ENCODE measurements at regions not wholly inside any gene's neighbourhood (a gene's known extent, or its start where the extent isn't known, plus 50 kb on each side); places are given as distances from the start of the nearest gene placed in this dataset.

DNA sequence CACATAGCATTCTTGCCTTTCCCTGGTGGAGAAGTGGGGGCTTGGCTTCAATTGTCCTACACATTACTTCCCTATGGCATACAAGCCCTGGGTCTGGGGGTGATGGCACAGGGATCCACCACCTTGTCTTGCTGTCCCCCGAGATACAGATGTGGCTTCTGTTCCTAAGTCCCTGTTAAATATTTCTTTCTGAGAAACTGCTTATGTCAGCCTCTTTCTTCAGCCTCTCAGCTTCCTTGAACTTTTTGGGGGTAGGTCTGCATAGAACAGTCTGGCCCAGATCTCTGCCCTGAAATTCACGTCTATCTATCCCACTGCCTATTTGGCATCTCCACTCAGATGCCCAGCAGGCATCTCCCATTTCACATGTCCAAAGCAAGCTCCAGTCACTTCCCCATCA lies 177.4 kb downstream of the SCP2D1 start:
- no peaks in the 10 kb centered on the region for H3K9me3 ChIP-seq (ENCODE audit: severe bottlenecking)
- no peak for DNase-seq
- TF ChIP-seq, protein P1, sequence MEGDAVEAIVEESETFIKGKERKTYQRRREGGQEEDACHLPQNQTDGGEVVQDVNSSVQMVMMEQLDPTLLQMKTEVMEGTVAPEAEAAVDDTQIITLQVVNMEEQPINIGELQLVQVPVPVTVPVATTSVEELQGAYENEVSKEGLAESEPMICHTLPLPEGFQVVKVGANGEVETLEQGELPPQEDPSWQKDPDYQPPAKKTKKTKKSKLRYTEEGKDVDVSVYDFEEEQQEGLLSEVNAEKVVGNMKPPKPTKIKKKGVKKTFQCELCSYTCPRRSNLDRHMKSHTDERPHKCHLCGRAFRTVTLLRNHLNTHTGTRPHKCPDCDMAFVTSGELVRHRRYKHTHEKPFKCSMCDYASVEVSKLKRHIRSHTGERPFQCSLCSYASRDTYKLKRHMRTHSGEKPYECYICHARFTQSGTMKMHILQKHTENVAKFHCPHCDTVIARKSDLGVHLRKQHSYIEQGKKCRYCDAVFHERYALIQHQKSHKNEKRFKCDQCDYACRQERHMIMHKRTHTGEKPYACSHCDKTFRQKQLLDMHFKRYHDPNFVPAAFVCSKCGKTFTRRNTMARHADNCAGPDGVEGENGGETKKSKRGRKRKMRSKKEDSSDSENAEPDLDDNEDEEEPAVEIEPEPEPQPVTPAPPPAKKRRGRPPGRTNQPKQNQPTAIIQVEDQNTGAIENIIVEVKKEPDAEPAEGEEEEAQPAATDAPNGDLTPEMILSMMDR (IDR thresholded peaks at IDR 0.05; ENCODE audit: low read depth, low read length): no peak
- H3K36me3 ChIP-seq: no peaks in the 10 kb centered on the region
- H3K27ac ChIP-seq: no peak overlapping the region
- H3K4me3 ChIP-seq (ENCODE audit: low read depth, low read length): no peak overlapping the region
- H3K27me3 ChIP-seq (ENCODE audit: insufficient read depth, low read depth, severe bottlenecking): peaks cover 45% of the 10 kb centered on the region

DNA sequence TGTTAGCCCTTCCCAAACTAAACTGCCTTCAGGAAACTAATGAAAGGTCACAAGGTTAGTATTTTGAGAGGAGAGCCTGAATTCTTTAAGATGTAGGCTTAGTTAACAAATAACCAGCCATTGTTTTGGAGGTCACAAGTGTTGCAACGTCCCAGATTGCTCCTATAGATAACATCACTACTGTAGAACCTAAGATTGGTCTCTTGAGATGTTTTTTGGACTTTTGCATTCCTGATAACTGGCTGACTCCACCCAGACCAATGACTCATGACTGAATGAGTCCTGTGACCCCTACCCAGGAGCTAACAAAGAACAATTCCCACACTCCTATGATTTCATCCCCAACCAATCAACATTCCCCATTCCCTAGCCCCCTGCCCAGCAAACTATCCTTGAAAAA lies 178.8 kb downstream of the SCP2D1 start:
- H3K27me3 ChIP-seq (ENCODE audit: insufficient read depth, low read depth, severe bottlenecking): peaks cover 40% of the 10 kb centered on the region
- TF ChIP-seq, protein P1 (IDR thresholded peaks at IDR 0.05; ENCODE audit: low read depth, low read length): no peak
- H3K4me3 ChIP-seq (ENCODE audit: low read depth, low read length): no peak overlapping the region
- no peaks in the 10 kb centered on the region for H3K9me3 ChIP-seq (ENCODE audit: severe bottlenecking)
- no peak for DNase-seq
- H3K27ac ChIP-seq: no peak overlapping the region
- H3K36me3 ChIP-seq: no peaks in the 10 kb centered on the region

DNA sequence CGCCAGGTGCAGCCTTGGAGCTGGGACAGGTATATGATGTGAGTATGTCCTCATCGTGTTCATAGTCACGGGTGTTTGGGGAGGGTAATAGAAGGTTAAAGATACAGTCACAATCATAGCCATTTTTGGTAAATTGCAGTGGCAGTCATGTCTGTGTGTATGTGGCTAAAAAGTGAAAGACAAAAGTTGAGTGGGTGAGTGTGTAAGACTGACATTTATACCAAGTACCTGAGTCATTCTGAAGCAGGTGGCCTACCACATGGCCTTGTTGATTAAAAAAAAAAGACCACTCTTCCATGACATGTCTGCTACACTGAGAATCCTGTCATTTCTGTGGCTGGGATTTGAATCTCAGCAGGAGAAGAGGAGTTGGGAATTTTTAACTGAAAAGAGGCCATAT lies 181.9 kb downstream of the SCP2D1 start:
- DNase-seq: no peak
- Histone ChIP-seq H3K4me3 (ENCODE audit: low read depth, low read length) (no peak overlapping the region), H3K36me3 (no peaks in the 10 kb centered on the region), H3K9me3 (ENCODE audit: severe bottlenecking) (no peaks in the 10 kb centered on the region), H3K27ac (no peak overlapping the region), H3K27me3 (ENCODE audit: insufficient read depth, low read depth, severe bottlenecking) (peaks cover 45% of the 10 kb centered on the region)
- TF ChIP-seq, protein P1 (IDR thresholded peaks at IDR 0.05; ENCODE audit: low read depth, low read length): no peak

DNA sequence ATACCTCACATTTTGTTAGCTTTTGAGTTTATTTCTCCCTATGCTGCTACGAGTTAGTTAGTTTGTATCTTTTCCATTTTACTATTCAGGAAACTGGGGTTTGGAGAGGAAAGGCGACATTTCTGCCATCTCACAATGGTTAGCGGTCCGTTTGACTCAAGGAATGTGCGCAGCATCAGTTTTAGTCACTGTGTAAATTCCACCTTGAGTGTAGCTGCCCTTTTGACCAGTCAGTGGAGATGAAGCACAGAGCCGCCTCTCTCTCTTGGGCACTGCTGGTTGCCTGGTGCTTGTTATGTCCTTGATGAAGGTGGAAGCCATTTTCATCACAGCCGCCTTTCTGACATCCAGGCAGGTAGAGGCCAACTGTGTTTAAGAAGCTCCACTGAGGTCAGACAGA lies 185.5 kb downstream of the SCP2D1 start:
- Histone ChIP-seq H3K4me3 (ENCODE audit: low read depth, low read length) (no peak overlapping the region), H3K27ac (no peak overlapping the region), H3K9me3 (ENCODE audit: severe bottlenecking) (no peaks in the 10 kb centered on the region), H3K27me3 (ENCODE audit: insufficient read depth, low read depth, severe bottlenecking) (peaks cover 67% of the 10 kb centered on the region), H3K36me3 (no peaks in the 10 kb centered on the region)
- TF ChIP-seq, protein P1 (IDR thresholded peaks at IDR 0.05; ENCODE audit: low read depth, low read length): no peak
- DNase-seq: no peak

DNA sequence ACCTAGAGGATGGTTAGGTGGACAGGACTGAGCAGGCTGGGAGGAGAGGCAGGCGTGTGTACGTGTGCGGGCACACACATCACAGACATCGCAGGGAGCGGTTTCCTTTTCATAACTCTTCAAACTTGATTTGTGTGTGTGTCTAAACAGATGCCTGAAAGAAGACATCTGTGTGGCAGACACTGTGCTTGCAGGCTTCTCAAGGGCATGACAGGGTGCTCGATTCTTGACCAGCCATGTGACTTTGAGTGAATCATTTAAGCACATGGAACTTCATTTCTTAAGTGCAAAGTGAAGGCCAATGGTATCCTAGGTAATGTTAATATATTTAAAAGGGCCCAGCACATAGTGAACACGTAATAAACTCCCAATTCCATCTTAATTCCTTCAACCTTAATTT lies 186.5 kb downstream of the SCP2D1 start:
- Histone ChIP-seq H3K36me3 (no peaks in the 10 kb centered on the region), H3K27ac (no peak overlapping the region), H3K27me3 (ENCODE audit: insufficient read depth, low read depth, severe bottlenecking) (peaks cover 69% of the 10 kb centered on the region), H3K4me3 (ENCODE audit: low read depth, low read length) (no peak overlapping the region), H3K9me3 (ENCODE audit: severe bottlenecking) (no peaks in the 10 kb centered on the region)
- no peak for DNase-seq
- TF ChIP-seq, protein P1 (IDR thresholded peaks at IDR 0.05; ENCODE audit: low read depth, low read length): no peak

DNA sequence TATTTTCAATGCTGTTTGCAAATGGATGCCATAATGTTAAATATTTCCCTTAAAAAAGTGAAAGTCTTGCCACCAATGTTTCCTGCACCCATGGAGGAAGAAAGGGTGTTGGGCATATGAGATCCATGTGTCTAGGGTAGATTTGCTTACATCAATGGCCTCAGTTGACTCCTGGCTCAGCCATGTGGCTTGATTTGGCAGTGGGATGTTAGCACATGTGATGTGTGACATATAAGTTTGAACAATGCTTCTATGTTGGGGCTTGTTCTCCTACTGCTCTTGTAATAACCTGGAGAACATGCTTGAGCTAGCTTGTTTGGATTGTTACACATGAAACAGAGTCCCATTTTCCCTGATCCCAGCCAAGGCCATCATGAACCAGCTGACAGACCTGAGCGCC lies 187.6 kb downstream of the SCP2D1 start:
- Histone ChIP-seq H3K27me3 (ENCODE audit: insufficient read depth, low read depth, severe bottlenecking) (peaks cover 74% of the 10 kb centered on the region), H3K9me3 (ENCODE audit: severe bottlenecking) (no peaks in the 10 kb centered on the region), H3K27ac (no peak overlapping the region), H3K36me3 (no peaks in the 10 kb centered on the region), H3K4me3 (ENCODE audit: low read depth, low read length) (no peak overlapping the region)
- no peak for DNase-seq
- TF ChIP-seq, protein P1 (IDR thresholded peaks at IDR 0.05; ENCODE audit: low read depth, low read length): no peak
